NOMO-1 treated with dmso at 0.1 percent for 144 hours (cell line): ENCODE measurements at regions not wholly inside any gene's neighbourhood (a gene's known extent, or its start where the extent isn't known, plus 50 kb on each side); places are given as distances from the start of the nearest gene placed in this dataset.
"Not testable (repeated sequence)": the region's sequence is repeated elsewhere in the genome, so short reads cannot be mapped to it uniquely, and the experiment has no call there.

ENCODE experiments used
- DNase-seq: peaks from one replicate; lab custom pipeline; 2025; ENCODE audit not compliant: unreplicated experiment; lab: John Stamatoyannopoulos, UW

- peak; percentile 65 for DNase-seq
Measured at GRCh38 chr7:25069900-25070443, 55.1 kb downstream of the CYCS start.

GRCh38 chr7:25068502-25069213 is 56.4 kb downstream of the CYCS start:
- DNase-seq = no peak

- DNase-seq = no peak
Measured at GRCh38 chr7:25067726-25068501, 57.1 kb downstream of the CYCS start.

- no peak for DNase-seq
Measured at GRCh38 chr7:25066253-25066652, 58.8 kb downstream of the CYCS start.

- no peak for DNase-seq
Measured at GRCh38 chr7:25062380-25062779, 62.7 kb downstream of the CYCS start.

- no peak for DNase-seq
Measured at GRCh38 chr7:25060487-25061055, 64.5 kb downstream of the CYCS start.

GRCh38 chr7:25059576-25059975 is 65.5 kb downstream of the CYCS start:
- no peak for DNase-seq

- DNase-seq = no peak
Measured at GRCh38 chr7:25056368-25056767, 68.7 kb downstream of the CYCS start.

- no peak for DNase-seq
Measured at GRCh38 chr7:25055520-25056220, 69.4 kb downstream of the CYCS start.

- no peak for DNase-seq
Measured at GRCh38 chr7:25054819-25055519, 70.1 kb downstream of the CYCS start.

GRCh38 chr7:25050223-25050622 is 70.2 kb upstream of the OSBPL3 start:
- DNase-seq = no peak

- no peak for DNase-seq
Measured at GRCh38 chr7:25048444-25048834, 68.5 kb upstream of the OSBPL3 start.

GRCh38 chr7:25047571-25048443 is 67.8 kb upstream of the OSBPL3 start:
- DNase-seq = not testable (repeated sequence)

GRCh38 chr7:25037325-25037724 is 57.3 kb upstream of the OSBPL3 start:
- no peak for DNase-seq

- no peak for DNase-seq
Measured at GRCh38 chr7:25035274-25035673, 55.3 kb upstream of the OSBPL3 start.

- DNase-seq = no peak
Measured at GRCh38 chr7:25034136-25034535, 54.2 kb upstream of the OSBPL3 start.

GRCh38 chr7:25032774-25033743 is 53.1 kb upstream of the OSBPL3 start:
- DNase-seq = no peak

GRCh38 chr7:25031432-25031831 is 51.5 kb upstream of the OSBPL3 start:
- DNase-seq = no peak

- no peak for DNase-seq
Measured at GRCh38 chr7:25031007-25031406, 51.0 kb upstream of the OSBPL3 start.
